Uterus (tissue), 3 donors: ENCODE measurements at regions not wholly inside any gene's neighbourhood (a gene's known extent, or its start where the extent isn't known, plus 50 kb on each side); places are given as distances from the start of the nearest gene placed in this dataset.

Experiments
- DNase-seq, 2 donors: peaks; one replicate each; pipeline ENCODE4 v3.0.0-alpha.2; 2019 to 2020
- H3K27ac ChIP-seq, 2 donors: fragments of 200-600 bp; sonication (generic); 1 replicate in 1 of 2; 2 replicates in 1 of 2; pipeline ENCODE4 v1.5.1; 2016 to 2018
- H3K27me3 ChIP-seq, 2 donors: fragments of 200-600 bp; sonication (generic); one replicate each; pipeline ENCODE4 v1.5.1; 2018 to 2019; ENCODE audit warnings: control low read depth in 1 of 2
- H3K36me3 ChIP-seq, 2 donors: fragments of 200-600 bp; sonication (generic); one replicate each; pipeline ENCODE4 v1.5.1; 2019; ENCODE audit warnings: control low read depth in 1 of 2
- H3K4me1 ChIP-seq, 2 donors: fragments of 200-600 bp; sonication (generic); one replicate each; pipeline ENCODE4 v1.5.1; 2018 to 2019; ENCODE audit warnings: control low read depth in 1 of 2
- H3K4me3 ChIP-seq, 2 donors: fragments of 200-600 bp; sonication (generic); 1 replicate in 1 of 2; 2 replicates in 1 of 2; pipeline ENCODE4 v1.5.1; 2018 to 2019; ENCODE audit warnings: mild to moderate bottlenecking in 1 of 2
- H3K9me3 ChIP-seq, 2 donors: fragments of 200-600 bp; sonication (generic); one replicate each; pipeline ENCODE4 v1.5.1; 2019; ENCODE audit warnings: control low read depth in 1 of 2
- CTCF ChIP-seq, 4 experiments: fragments of 200-600 bp in 2 of 4; fragments of 450-650 bp in 2 of 4; sonication (generic) in 2 of 4; IDR thresholded peaks; one replicate each; pipeline ENCODE4 v1.5.1; 2016 to 2019; ENCODE audit warnings: antibody characterized with exemption in 4 of 4, mild to moderate bottlenecking in 2 of 4, moderate library complexity in 1 of 4
- POLR2A ChIP-seq, 2 donors: fragments of 450-650 bp; IDR thresholded peaks; one replicate each; pipeline ENCODE4 v1.6.1; 2016; ENCODE audit warnings: antibody characterized with exemption in 2 of 2, mild to moderate bottlenecking in 1 of 2, moderate library complexity in 1 of 2
- intact Hi-C: fragments of 100-400 bp; cut with DNase I; formaldehyde crosslinking; loops from one replicate; pipeline ENCODE4 v1.15.1; 2023; ENCODE audit warnings: low total_unique reads
- donor health status: DM: yes; HTN: yes; CAD: no.

DNA sequence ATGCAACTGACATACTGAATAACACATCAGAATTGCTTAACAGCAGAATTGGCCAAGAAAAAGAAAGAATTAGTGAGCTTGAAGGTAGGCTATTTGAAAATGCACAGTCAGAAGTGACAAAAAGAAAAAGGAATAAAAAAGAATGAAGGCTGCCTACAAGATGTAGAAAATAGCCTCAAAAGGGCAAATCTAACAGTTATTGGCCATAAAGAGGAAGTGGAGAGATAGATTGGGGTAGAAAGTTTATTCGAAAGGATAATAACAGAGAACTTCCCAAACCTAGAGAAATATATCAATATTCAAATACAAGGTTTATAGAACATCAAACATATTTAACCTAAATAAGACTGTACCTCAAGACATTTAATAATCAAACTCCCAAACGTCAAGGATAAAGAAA lies 67.5 kb downstream of the ATP6V1G3 start:
- H3K4me3 ChIP-seq: no peak overlapping the region
- H3K36me3 ChIP-seq: no peaks in the 10 kb centered on the region
- no peaks in the 10 kb centered on the region for H3K27me3 ChIP-seq
- H3K27ac ChIP-seq: no peak overlapping the region
- TF ChIP-seq CTCF (IDR thresholded peaks at IDR 0.05) (no peak), POLR2A (IDR thresholded peaks at IDR 0.05) (no peak)
- no peaks in the 10 kb centered on the region for H3K9me3 ChIP-seq
- no peaks in the 10 kb centered on the region for H3K4me1 ChIP-seq
- intact Hi-C loops: no loop called here
- DNase-seq: no peak

DNA sequence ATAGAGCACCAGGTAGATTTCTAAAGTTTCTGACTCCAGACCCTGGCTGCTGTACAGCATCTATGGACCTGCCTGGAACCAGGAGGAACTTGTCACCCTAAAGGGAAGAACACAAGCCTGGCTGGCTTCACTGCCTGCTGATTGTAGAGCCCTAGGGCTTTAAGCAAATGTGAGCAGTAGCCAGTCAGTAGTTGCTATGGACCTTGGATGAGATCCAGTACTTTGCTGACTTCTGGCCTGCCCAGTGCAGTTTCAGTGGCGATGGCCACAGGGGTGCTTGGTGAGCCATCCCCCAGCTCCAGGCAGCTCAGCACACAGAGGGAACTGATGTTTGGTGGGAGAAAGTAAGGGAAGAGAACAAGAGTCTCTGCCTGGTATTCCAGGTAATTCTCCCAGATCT lies 68.4 kb downstream of the ATP6V1G3 start:
- Histone ChIP-seq H3K4me1 (no peaks in the 10 kb centered on the region), H3K27me3 (no peaks in the 10 kb centered on the region), H3K9me3 (no peaks in the 10 kb centered on the region), H3K27ac (no peak overlapping the region), H3K4me3 (no peak overlapping the region), H3K36me3 (no peaks in the 10 kb centered on the region)
- no peak for DNase-seq
- TF ChIP-seq POLR2A (IDR thresholded peaks at IDR 0.05): no peak
- TF ChIP-seq CTCF (IDR thresholded peaks at IDR 0.05): no peak
- intact Hi-C loops: no loop called here

GRCh38 chr1:198467907-198468306 lies 72.6 kb downstream of the ATP6V1G3 start:
- no peak overlapping the region for H3K27ac ChIP-seq
- TF ChIP-seq CTCF (IDR thresholded peaks at IDR 0.05): no peak
- TF ChIP-seq POLR2A (IDR thresholded peaks at IDR 0.05): no peak
- H3K27me3 ChIP-seq: no peaks in the 10 kb centered on the region
- H3K36me3 ChIP-seq: no peaks in the 10 kb centered on the region
- no peak overlapping the region for H3K4me3 ChIP-seq
- no peak for DNase-seq
- no peaks in the 10 kb centered on the region for H3K4me1 ChIP-seq
- no peaks in the 10 kb centered on the region for H3K9me3 ChIP-seq
- intact Hi-C loops: no loop called here

GRCh38 chr1:198467342-198467741 lies 73.1 kb downstream of the ATP6V1G3 start:
- TF ChIP-seq CTCF (IDR thresholded peaks at IDR 0.05) (no peak), POLR2A (IDR thresholded peaks at IDR 0.05) (no peak)
- no peak for DNase-seq
- no peaks in the 10 kb centered on the region for H3K9me3 ChIP-seq
- no peak overlapping the region for H3K27ac ChIP-seq
- H3K27me3 ChIP-seq: no peaks in the 10 kb centered on the region
- no peak overlapping the region for H3K4me3 ChIP-seq
- no peaks in the 10 kb centered on the region for H3K36me3 ChIP-seq
- no peaks in the 10 kb centered on the region for H3K4me1 ChIP-seq
- intact Hi-C loops: no loop called here

DNA sequence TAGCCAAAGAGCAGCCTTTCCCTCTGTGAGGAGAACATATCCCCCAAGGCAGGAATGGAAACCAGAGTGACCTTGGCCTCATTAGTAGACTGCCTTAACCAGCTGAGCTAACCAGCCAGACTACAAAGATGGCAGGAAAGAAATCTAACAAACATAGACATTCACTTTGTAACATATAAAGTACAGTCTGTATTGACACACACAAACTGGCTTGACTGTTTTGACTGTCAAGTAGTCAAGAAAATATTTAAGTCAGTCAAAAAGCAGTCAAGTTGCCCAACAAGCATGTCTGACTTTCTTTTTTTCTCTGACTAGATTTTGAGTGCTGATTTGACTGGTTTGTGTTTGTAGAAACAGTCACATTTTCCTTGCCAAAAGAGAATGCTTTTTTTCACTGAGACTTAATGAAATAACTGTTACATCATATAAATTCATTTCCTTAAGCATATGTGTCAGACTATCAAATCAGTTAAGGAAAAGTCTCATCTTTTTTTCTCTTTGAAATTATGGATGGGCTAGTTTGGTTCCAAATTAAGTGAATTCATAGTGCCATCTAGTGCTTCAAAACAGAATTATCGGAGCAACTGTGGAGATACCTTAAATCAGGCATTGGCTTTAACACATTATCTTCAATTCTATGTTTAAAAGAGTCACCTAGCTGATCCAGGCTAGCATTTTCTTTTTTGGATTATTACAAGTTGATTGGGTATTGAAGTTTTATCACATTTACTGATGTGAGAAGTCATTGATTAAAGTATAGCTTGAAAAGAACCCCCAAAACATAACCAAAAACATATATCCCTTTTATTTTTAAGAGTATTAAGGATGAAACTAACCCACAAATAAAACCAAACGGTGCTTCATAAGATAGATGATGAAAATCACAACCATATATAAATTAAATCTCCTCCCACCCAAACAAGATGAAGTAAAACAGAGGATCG lies 75.0 kb downstream of the ATP6V1G3 start:
- H3K27ac ChIP-seq: no peak overlapping the region
- DNase-seq: no peak
- no peaks in the 10 kb centered on the region for H3K9me3 ChIP-seq
- no peaks in the 10 kb centered on the region for H3K36me3 ChIP-seq
- no peaks in the 10 kb centered on the region for H3K27me3 ChIP-seq
- H3K4me3 ChIP-seq: no peak overlapping the region
- intact Hi-C loops: no loop called here
- no peak for TF ChIP-seq POLR2A (IDR thresholded peaks at IDR 0.05)
- peak in 3 of 4 experiments; percentile 43 to 49 (median 44) for TF ChIP-seq CTCF (IDR thresholded peaks at IDR 0.05)
- no peaks in the 10 kb centered on the region for H3K4me1 ChIP-seq
